Neural cell (in vitro differentiated cells): ENCODE measurements at regions not wholly inside any gene's neighbourhood (a gene's known extent, or its start where the extent isn't known, plus 50 kb on each side); places are given as distances from the start of the nearest gene placed in this dataset.

Source experiments
- H2AFZ ChIP-seq: fragments of 200-600, 300-800 bp; sonication (generic), shearing (Covaris generic); 2 replicates; pipeline ENCODE4 v1.6.0; 2014; ENCODE audit warnings: low read depth, mild to moderate bottlenecking, antibody characterized with exemption, low read length, moderate library complexity
- H3F3A ChIP-seq: fragments of 200-600 bp; shearing (Covaris generic); 2 replicates; pipeline ENCODE4 v1.6.1; 2016; ENCODE audit warnings: mild to moderate bottlenecking, moderate library complexity, mixed read lengths, antibody characterized with exemption, low read length; ENCODE audit not compliant: insufficient read depth, poor library complexity, severe bottlenecking
- H3K27ac ChIP-seq: fragments of 200-600, 300-800 bp; sonication (generic), shearing (Covaris generic); 2 replicates; pipeline ENCODE4 v1.5.1; 2014; ENCODE audit warnings: mild to moderate bottlenecking, low read length, moderate library complexity
- H3K27me3 ChIP-seq: fragments of 300-800, 200-600 bp; sonication (generic), shearing (Covaris generic); 2 replicates; pipeline ENCODE4 v1.6.0; 2014; ENCODE audit warnings: mild to moderate bottlenecking, low read depth, low read length, moderate library complexity; ENCODE audit not compliant: insufficient read depth
- H3K36me3 ChIP-seq: fragments of 300-800, 200-600 bp; sonication (generic), shearing (Covaris generic); 2 replicates; pipeline ENCODE4 v1.5.1; 2014; ENCODE audit warnings: mild to moderate bottlenecking, antibody characterized with exemption, low read length, moderate library complexity; ENCODE audit not compliant: insufficient read depth
- H3K4me2 ChIP-seq: fragments of 300-800, 200-600 bp; sonication (generic), shearing (Covaris generic); 2 replicates; pipeline ENCODE4 v1.6.0; 2014; ENCODE audit warnings: mild to moderate bottlenecking, low read length
- H3K4me3 ChIP-seq: fragments of 300-800, 200-600 bp; sonication (generic), shearing (Covaris generic); 2 replicates; pipeline ENCODE4 v1.5.1; 2014; ENCODE audit warnings: mild to moderate bottlenecking, low read length, moderate library complexity
- H3K79me2 ChIP-seq: fragments of 200-600 bp; shearing (Covaris generic); replicated peaks from 2 replicates; pipeline ENCODE4 v1.6.0; 2014; ENCODE audit warnings: mild to moderate bottlenecking, low read length, moderate library complexity; ENCODE audit not compliant: insufficient read depth
- H3K9ac ChIP-seq: fragments of 300-800, 200-600 bp; sonication (generic), shearing (Covaris generic); 2 replicates; pipeline ENCODE4 v1.6.1; 2016; ENCODE audit warnings: mild to moderate bottlenecking, low read length, mixed read lengths
- H3K9me2 ChIP-seq: fragments of 200-600 bp; shearing (Covaris generic); 2 replicates; pipeline ENCODE4 v1.6.1; 2016; ENCODE audit warnings: mild to moderate bottlenecking, low read length, mixed read lengths; ENCODE audit not compliant: insufficient read depth
- H3K9me3 ChIP-seq: fragments of 200-600, 300-800 bp; sonication (generic), shearing (Covaris generic); 2 replicates; pipeline ENCODE4 v1.6.1; 2016; ENCODE audit warnings: mild to moderate bottlenecking, mixed run types, low read length, moderate library complexity, mixed read lengths
- H4K20me1 ChIP-seq: fragments of 200-600 bp; shearing (Covaris generic); 2 replicates; pipeline ENCODE4 v1.6.1; 2016; ENCODE audit warnings: mild to moderate bottlenecking, mixed run types; ENCODE audit not compliant: insufficient read depth
- EP300 ChIP-seq: fragments of 450-650 bp; conservative IDR thresholded peaks from 2 replicates; pipeline ENCODE4 v1.6.1; 2014; ENCODE audit warnings: antibody characterized with exemption, mild to moderate bottlenecking, moderate library complexity; ENCODE audit not compliant: poor library complexity, severe bottlenecking
- EZH2 ChIP-seq: fragments of 200-600, 300-800 bp; shearing (Covaris generic), sonication (generic); IDR thresholded peaks from 2 replicates; pipeline ENCODE4 v1.6.1; 2014; ENCODE audit warnings: antibody characterized with exemption, low read length, borderline replicate concordance, mild to moderate bottlenecking; ENCODE audit not compliant: insufficient read depth, poor library complexity, severe bottlenecking
- MXI1 ChIP-seq: fragments of 450-650 bp; conservative IDR thresholded peaks from 2 replicates; pipeline ENCODE4 v1.6.1; 2014; ENCODE audit warnings: antibody characterized with exemption, mild to moderate bottlenecking; ENCODE audit not compliant: poor library complexity, severe bottlenecking
- POLR2AphosphoS5 ChIP-seq: IDR thresholded peaks from 2 replicates; pipeline ENCODE4 v1.6.1; 2012
- RAD21 ChIP-seq: fragments of 450-650 bp; conservative IDR thresholded peaks from 2 replicates; pipeline ENCODE4 v1.6.1; 2014; ENCODE audit warnings: antibody characterized with exemption, mild to moderate bottlenecking, moderate library complexity
- REST ChIP-seq: IDR thresholded peaks from 2 replicates; pipeline ENCODE4 v1.6.1; 2012; ENCODE audit warnings: borderline replicate concordance
- SMC3 ChIP-seq: fragments of 450-650 bp; conservative IDR thresholded peaks from 2 replicates; pipeline ENCODE4 v1.6.1; 2014; ENCODE audit warnings: antibody characterized with exemption, mild to moderate bottlenecking, moderate library complexity; ENCODE audit not compliant: poor library complexity
- TAF1 ChIP-seq: IDR thresholded peaks from 2 replicates; pipeline ENCODE4 v1.6.1; 2012; ENCODE audit warnings: low read depth
- TF ChIP-seq, protein P1 (sequence below): fragments of 450-650 bp; IDR thresholded peaks from 2 replicates; pipeline ENCODE4 v1.5.1; 2014; ENCODE audit warnings: antibody characterized with exemption, mild to moderate bottlenecking, moderate library complexity; ENCODE audit not compliant: poor library complexity, severe bottlenecking

GRCh38 chr4:96767815-96768480 is 928.1 kb downstream of the PDHA2 start:
- Histone ChIP-seq H2AFZ (no peak overlapping the region), H3K27ac (no peak overlapping the region), H4K20me1 (no peaks in the 10 kb centered on the region), H3K4me3 (no peak overlapping the region), H3F3A (no peaks in the 10 kb centered on the region), H3K9me2 (no peaks in the 10 kb centered on the region), H3K9me3 (no peaks in the 10 kb centered on the region), H3K79me2 (no peaks in the 10 kb centered on the region), H3K4me2 (no peak overlapping the region), H3K36me3 (no peaks in the 10 kb centered on the region), H3K9ac (no peak overlapping the region), H3K27me3 (no peaks in the 10 kb centered on the region)
- no peak for TF ChIP-seq REST
- TF ChIP-seq MXI1: no peak
- TF ChIP-seq SMC3: no peak
- no peak for TF ChIP-seq RAD21
- TF ChIP-seq, protein P1, sequence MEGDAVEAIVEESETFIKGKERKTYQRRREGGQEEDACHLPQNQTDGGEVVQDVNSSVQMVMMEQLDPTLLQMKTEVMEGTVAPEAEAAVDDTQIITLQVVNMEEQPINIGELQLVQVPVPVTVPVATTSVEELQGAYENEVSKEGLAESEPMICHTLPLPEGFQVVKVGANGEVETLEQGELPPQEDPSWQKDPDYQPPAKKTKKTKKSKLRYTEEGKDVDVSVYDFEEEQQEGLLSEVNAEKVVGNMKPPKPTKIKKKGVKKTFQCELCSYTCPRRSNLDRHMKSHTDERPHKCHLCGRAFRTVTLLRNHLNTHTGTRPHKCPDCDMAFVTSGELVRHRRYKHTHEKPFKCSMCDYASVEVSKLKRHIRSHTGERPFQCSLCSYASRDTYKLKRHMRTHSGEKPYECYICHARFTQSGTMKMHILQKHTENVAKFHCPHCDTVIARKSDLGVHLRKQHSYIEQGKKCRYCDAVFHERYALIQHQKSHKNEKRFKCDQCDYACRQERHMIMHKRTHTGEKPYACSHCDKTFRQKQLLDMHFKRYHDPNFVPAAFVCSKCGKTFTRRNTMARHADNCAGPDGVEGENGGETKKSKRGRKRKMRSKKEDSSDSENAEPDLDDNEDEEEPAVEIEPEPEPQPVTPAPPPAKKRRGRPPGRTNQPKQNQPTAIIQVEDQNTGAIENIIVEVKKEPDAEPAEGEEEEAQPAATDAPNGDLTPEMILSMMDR: no peak
- no peak for TF ChIP-seq POLR2AphosphoS5
- TF ChIP-seq EP300: no peak

DNA sequence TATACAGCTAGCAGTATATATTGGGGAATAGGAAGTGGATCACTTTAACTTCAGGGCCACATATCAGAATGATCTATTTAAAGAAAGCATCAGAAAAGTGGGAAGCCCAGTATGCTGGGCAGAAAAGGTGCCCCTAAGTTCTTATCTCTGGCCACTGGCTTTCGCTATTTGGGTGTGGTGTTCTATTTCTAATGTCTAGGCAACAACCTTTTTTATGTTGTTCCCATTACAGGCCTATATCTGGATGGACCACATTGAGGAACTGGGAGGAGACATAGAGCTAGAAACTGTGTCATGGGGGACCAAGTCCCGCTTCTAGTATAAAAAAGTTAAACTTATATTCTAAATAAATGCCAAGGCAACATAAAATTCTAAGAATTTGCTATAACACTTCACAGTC is 935.6 kb downstream of the PDHA2 start:
- H3K4me2 ChIP-seq: no peak overlapping the region
- no peak overlapping the region for H3K4me3 ChIP-seq
- H2AFZ ChIP-seq: no peak overlapping the region
- H3F3A ChIP-seq: no peaks in the 10 kb centered on the region
- no peak overlapping the region for H3K27ac ChIP-seq
- no peaks in the 10 kb centered on the region for H3K9me2 ChIP-seq
- H3K9ac ChIP-seq: no peak overlapping the region
- H3K27me3 ChIP-seq: no peaks in the 10 kb centered on the region
- H3K79me2 ChIP-seq: no peaks in the 10 kb centered on the region
- TF ChIP-seq EZH2 (no peak), EP300 (no peak), RAD21 (no peak), POLR2AphosphoS5 (no peak), REST (no peak), MXI1 (no peak), SMC3 (no peak), TAF1 (no peak)
- TF ChIP-seq, protein P1: no peak
- H3K9me3 ChIP-seq: no peaks in the 10 kb centered on the region
- H3K36me3 ChIP-seq: no peaks in the 10 kb centered on the region
- no peaks in the 10 kb centered on the region for H4K20me1 ChIP-seq
